Right lobe of liver (tissue), 6 donors: ENCODE measurements at regions not wholly inside any gene's neighbourhood (a gene's known extent, or its start where the extent isn't known, plus 50 kb on each side); places are given as distances from the start of the nearest gene placed in this dataset.

ENCODE experiments used
- ATAC-seq, 4 donors: fragments of 200-7000 bp; cut with Tn5 transposase; one replicate each; pipeline ENCODE4 v1.9.1; 2020; ENCODE audit warnings: mild to moderate bottlenecking in 4 of 4, moderate library complexity in 4 of 4
- DNase-seq, 3 donors: peaks; one replicate each; pipeline ENCODE4 v3.0.0-alpha.2; 2020
- H3K27ac ChIP-seq, 3 donors: fragments of 200-600 bp; one replicate each; pipeline ENCODE4 v1.8.0; 2022
- H3K27me3 ChIP-seq, 2 donors: fragments of 200-600 bp; one replicate each; pipeline ENCODE4 v1.8.0; 2022
- H3K36me3 ChIP-seq, 4 donors: fragments of 200-600 bp; sonication (generic) in 1 of 4; one replicate each; pipeline versions ENCODE4 v1.5.1 to v1.8.0; 2017 to 2022; ENCODE audit warnings: control low read depth in 1 of 4
- H3K4me1 ChIP-seq, 4 donors: fragments of 200-600 bp; sonication (generic) in 1 of 4; one replicate each; pipeline versions ENCODE4 v1.5.1 to v1.8.0; 2017 to 2022; ENCODE audit warnings: control low read depth in 1 of 4
- H3K4me3 ChIP-seq, 3 donors: fragments of 200-600 bp; one replicate each; pipeline ENCODE4 v1.8.0; 2022
- H3K9me3 ChIP-seq, 4 donors: fragments of 200-600 bp; sonication (generic) in 1 of 4; one replicate each; pipeline versions ENCODE4 v1.5.1 to v1.8.0; 2017 to 2022; ENCODE audit warnings: control low read depth in 1 of 4
- CTCF ChIP-seq, 4 donors: fragments of 200-600 bp in 3 of 4; fragments of 450-650 bp in 1 of 4; IDR thresholded peaks; one replicate each; pipeline versions ENCODE4 v1.5.1 to v1.8.0; 2016 to 2022; ENCODE audit warnings: antibody characterized with exemption in 4 of 4, mild to moderate bottlenecking in 2 of 4
- POLR2A ChIP-seq: fragments of 450-650 bp; IDR thresholded peaks from one replicate; pipeline ENCODE4 v1.6.1; 2017; ENCODE audit warnings: antibody characterized with exemption, mild to moderate bottlenecking
- WGBS: methylation state at CpG from one replicate; pipeline ENCODE4 v1.1.6; 2018; ENCODE audit warnings: low coverage, low lambda C conversion rate; ENCODE audit not compliant: insufficient coverage; ENCODE audit errors: missing lambda C conversion rate; 5-methylcytosine and 5-hydroxymethylcytosine counted together
- intact Hi-C, 2 donors: fragments of 100-400 bp; cut with DNase I; formaldehyde crosslinking; loops; one replicate each; pipeline versions ENCODE4 v1.11.2 to v1.14.1; 2022
- small RNA-seq, 2 experiments: library from RNA; depleted of rRNA; stranded (forward); fragments of <200 nt; gene quantifications; one replicate each; pipeline ENCODE3, GENCODE V24; 2016
- donor health status: DM: no; HTN: yes; CAD: no.
- donor health status: DM: no; HTN: no; CAD: no.
- donor health status: DM: no; HTN: no; CAD: no.
- donor health status: DM: no; HTN: yes; CAD: no.
- donor health status: DM: no; HTN: yes; CAD: no.

- peak overlapping the region in 2 of 3 donors; percentile 71 to 77 for H3K27ac ChIP-seq
- DNase-seq (no peak), ATAC-seq (no peak)
- H3K4me1 ChIP-seq, result peaks cover 0 to 25% (median 2%) of the 10 kb centered on the region in 4 donors
- TF ChIP-seq CTCF (IDR thresholded peaks at IDR 0.05) (no peak), POLR2A (no peak)
- H3K9me3 ChIP-seq, result no peaks in the 10 kb centered on the region
- H3K36me3 ChIP-seq, result no peaks in the 10 kb centered on the region
- H3K4me3 ChIP-seq, result no peak overlapping the region
- WGBS, result 80% methylated on average over 6 of the region's 6 CpGs
- H3K27me3 ChIP-seq, result no peaks in the 10 kb centered on the region
- intact Hi-C loops, result no loop called here
These were observed 74.8 kb downstream of the ETS2 start for GRCh38 chr21:38880577-38880966.

DNA sequence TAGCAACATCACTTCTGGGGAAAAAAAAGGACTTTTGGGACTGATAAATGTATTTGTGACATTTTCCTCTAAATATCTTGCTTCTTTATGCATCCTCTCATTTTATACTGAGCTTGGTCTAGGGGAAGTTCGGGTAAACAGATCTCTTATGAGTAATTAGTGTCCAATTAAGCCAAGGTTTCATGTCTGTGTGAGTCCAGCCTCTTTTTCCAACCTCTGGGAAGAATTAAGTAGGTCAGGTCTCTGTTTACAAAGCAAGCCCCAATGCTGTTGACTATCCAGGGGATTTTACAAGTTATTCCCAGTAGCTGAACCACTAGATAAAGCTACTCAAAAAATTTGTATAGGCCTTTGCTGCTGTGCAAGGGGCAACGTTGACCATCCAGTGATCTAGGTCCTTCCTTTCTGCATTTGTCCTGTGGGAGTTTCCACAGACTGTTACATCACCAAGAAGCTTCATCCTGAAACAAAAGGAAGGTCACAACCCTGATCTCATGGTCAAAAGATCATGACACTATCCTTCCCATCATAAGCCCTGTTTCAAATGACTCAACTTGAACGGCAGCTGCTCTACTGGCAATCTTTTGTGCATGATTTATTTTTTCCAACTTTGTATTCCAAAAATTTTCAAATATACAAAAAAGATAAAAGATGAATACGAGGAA lies 74.3 kb downstream of the ETS2 start:
- H3K27ac ChIP-seq, result peak overlapping the region; percentile 25 to 77 (median 71)
- intact Hi-C loops, result no loop called here
- no peak overlapping the region for H3K4me3 ChIP-seq
- ATAC-seq (peak; percentile 44 to 62 (median 55)), DNase-seq (no peak)
- WGBS, result 33% methylated on average over 4 of the region's 4 CpGs
- no peaks in the 10 kb centered on the region for H3K27me3 ChIP-seq
- no peaks in the 10 kb centered on the region for H3K36me3 ChIP-seq
- H3K9me3 ChIP-seq, result no peaks in the 10 kb centered on the region
- TF ChIP-seq POLR2A (no peak), CTCF (IDR thresholded peaks at IDR 0.05) (no peak)
- H3K4me1 ChIP-seq, result peaks cover 0 to 25% (median 2%) of the 10 kb centered on the region in 4 donors

- Histone ChIP-seq H3K4me3 (no peak overlapping the region), H3K36me3 (no peaks in the 10 kb centered on the region), H3K9me3 (no peaks in the 10 kb centered on the region), H3K27me3 (no peaks in the 10 kb centered on the region), H3K4me1 (peaks cover 0 to 25% (median 2%) of the 10 kb centered on the region in 4 donors), H3K27ac (peak overlapping the region; percentile 20 to 77 (median 71))
- peak; percentile 51 to 87 (median 68) for ATAC-seq
- intact Hi-C loops, result no loop called here
- WGBS, result 29% methylated on average over 1 of the region's 1 CpG
- DNase-seq, result no peak
- TF ChIP-seq CTCF (IDR thresholded peaks at IDR 0.05) (no peak), POLR2A (no peak)
These were observed 72.8 kb downstream of the ETS2 start for GRCh38 chr21:38878379-38879179.

- no peak for TF ChIP-seq CTCF (IDR thresholded peaks at IDR 0.05)
- no peak for TF ChIP-seq POLR2A
- DNase-seq (no peak), ATAC-seq (no peak)
- Histone ChIP-seq H3K4me1 (peaks cover 0 to 25% (median 2%) of the 10 kb centered on the region in 4 donors), H3K9me3 (no peaks in the 10 kb centered on the region), H3K4me3 (no peak overlapping the region), H3K36me3 (no peaks in the 10 kb centered on the region), H3K27me3 (no peaks in the 10 kb centered on the region), H3K27ac (no peak overlapping the region)
- intact Hi-C loops, result no loop called here
- 66% methylated on average over 7 of the region's 10 CpGs for WGBS
These were observed 70.2 kb downstream of the ETS2 start for GRCh38 chr21:38875694-38876492.

Small RNA genes in the stretch of these regions (small RNA-seq; reads per million reads assigned to genes)
- gene RF00091, result 0 reads per million in 2 experiments
